SK-N-SH (cell line): ENCODE measurements at regions not wholly inside any gene's neighbourhood (a gene's known extent, or its start where the extent isn't known, plus 50 kb on each side); places are given as distances from the start of the nearest gene placed in this dataset.

Experiments used
- CTCF ChIA-PET: fragments of 300-600, 350-600 bp; formaldehyde crosslinking; extraction: SDS; loops from one replicate; lab custom pipeline; 2021; lab: Yijun Ruan, JAX
- POLR2A ChIA-PET: fragments of 350-600 bp; sonication (Branson Sonifier 250); formaldehyde crosslinking; extraction: SDS; loops from one replicate; lab custom pipeline; 2020; ENCODE audit warnings: antibody characterized with exemption, inconsistent platforms; lab: Yijun Ruan, JAX
- DNase-seq: peaks from one replicate; pipeline ENCODE4 v3.0.0; 2012
- H2AFZ ChIP-seq: fragments of 200-600 bp; sonication (generic); 2 replicates; pipeline ENCODE4 v1.8.1; 2016; ENCODE audit warnings: antibody characterized with exemption, mild to moderate bottlenecking, low read depth
- H3F3A ChIP-seq: fragments of 200-600 bp; sonication (generic); replicated peaks from 2 replicates; pipeline ENCODE3; 2016; ENCODE audit warnings: antibody characterized with exemption, mild to moderate bottlenecking; ENCODE audit not compliant: insufficient read depth
- H3K27ac ChIP-seq, 2 experiments: fragments of 200-500 bp in 1 of 2; fragments of 200-600 bp in 1 of 2; sonication (Bioruptor generic) in 1 of 2; sonication (generic), shearing (Covaris generic) in 1 of 2; 2 replicates each; pipeline versions ENCODE4 v1.5.1 to v1.6.1; 2014 to 2016; ENCODE audit warnings: low read depth in 2 of 2, inconsistent platforms in 1 of 2, low read length in 1 of 2, mild to moderate bottlenecking in 1 of 2, mixed read lengths in 1 of 2
- H3K27me3 ChIP-seq: fragments of 200-600 bp; sonication (generic), shearing (Covaris generic); 2 replicates; pipeline ENCODE4 v1.6.1; 2016; ENCODE audit warnings: mixed run types; ENCODE audit not compliant: insufficient read depth
- H3K36me3 ChIP-seq, 2 experiments: fragments of 200-500 bp in 1 of 2; fragments of 200-600 bp in 1 of 2; sonication (Bioruptor generic) in 1 of 2; sonication (generic) in 1 of 2; replicated peaks in 1 of 2; 2 replicates each; pipeline versions ENCODE3 to v1.5.1; 2014 to 2016; ENCODE audit warnings: low read length in 1 of 2, mild to moderate bottlenecking in 1 of 2; ENCODE audit not compliant: insufficient read depth in 2 of 2, control insufficient read depth in 1 of 2
- H3K4me1 ChIP-seq, 2 experiments: fragments of 200-500 bp in 1 of 2; fragments of 200-600 bp in 1 of 2; sonication (Bioruptor generic) in 1 of 2; sonication (generic), shearing (Covaris generic) in 1 of 2; 2 replicates each; pipeline versions ENCODE4 v1.5.1 to v1.6.1; 2014 to 2016; ENCODE audit warnings: low read depth in 1 of 2, low read length in 1 of 2, mixed run types in 1 of 2; ENCODE audit not compliant: insufficient read depth in 2 of 2, control insufficient read depth in 1 of 2
- H3K4me2 ChIP-seq: fragments of 200-600 bp; sonication (generic), shearing (Covaris generic); 2 replicates; pipeline ENCODE4 v1.6.1; 2017; ENCODE audit warnings: mixed run types
- H3K4me3 ChIP-seq, 2 experiments: fragments of 200-500 bp in 1 of 2; fragments of 200-600 bp in 1 of 2; sonication (Bioruptor generic) in 1 of 2; sonication (generic), shearing (Covaris generic) in 1 of 2; 2 replicates each; pipeline versions ENCODE4 v1.5.1 to v1.8.1; 2014 to 2016; ENCODE audit warnings: low read depth in 2 of 2, inconsistent platforms in 1 of 2, low read length in 1 of 2, mild to moderate bottlenecking in 1 of 2, mixed read lengths in 1 of 2, moderate library complexity in 1 of 2
- H3K79me2 ChIP-seq: fragments of 200-600 bp; sonication (generic); 2 replicates; pipeline ENCODE4 v1.8.1; 2017; ENCODE audit warnings: mild to moderate bottlenecking; ENCODE audit not compliant: insufficient read depth
- H3K9ac ChIP-seq: fragments of 200-600 bp; sonication (generic); 2 replicates; pipeline ENCODE4 v1.6.1; 2017; ENCODE audit warnings: mixed run types
- H3K9me2 ChIP-seq: fragments of 200-600 bp; sonication (generic); 2 replicates; pipeline ENCODE4 v1.6.1; 2017; ENCODE audit warnings: mixed run types
- H3K9me3 ChIP-seq: fragments of 200-600 bp; sonication (generic); 2 replicates; pipeline ENCODE4 v1.6.1; 2017; ENCODE audit warnings: mixed run types, mild to moderate bottlenecking, moderate library complexity
- H4K20me1 ChIP-seq: fragments of 200-600 bp; sonication (generic); 2 replicates; pipeline ENCODE4 v1.6.1; 2017; ENCODE audit warnings: mild to moderate bottlenecking, mixed run types; ENCODE audit not compliant: insufficient read depth
- CHD2 ChIP-seq: fragments of 150-350 bp; IDR thresholded peaks from 2 replicates; pipeline ENCODE4 v1.6.1; 2018; ENCODE audit warnings: low read length; ENCODE audit not compliant: partially characterized antibody
- EZH2phosphoT487 ChIP-seq: fragments of 200-600 bp; sonication (generic); IDR thresholded peaks from 2 replicates; pipeline ENCODE4 v1.6.1; 2017; ENCODE audit warnings: low read depth, mixed run types, mild to moderate bottlenecking, antibody characterized with exemption, moderate library complexity, borderline replicate concordance
- GABPA ChIP-seq: IDR thresholded peaks from 2 replicates; pipeline ENCODE4 v1.4.0; 2012; ENCODE audit warnings: low read depth, mild to moderate bottlenecking
- GATA2 ChIP-seq: sonication (generic); formaldehyde crosslinking; IDR thresholded peaks from 2 replicates; pipeline ENCODE4 v1.5.0; 2020; ENCODE audit warnings: mild to moderate bottlenecking, missing genetic modification reagents
- MXI1 ChIP-seq: IDR thresholded peaks from 2 replicates; pipeline ENCODE4 v1.6.1; 2012; ENCODE audit warnings: mild to moderate bottlenecking, low read depth, low read length, improper control_type of control experiment
- NFIC ChIP-seq: IDR thresholded peaks from 2 replicates; pipeline ENCODE4 v1.4.0; 2012; ENCODE audit warnings: borderline replicate concordance
- SMC3 ChIP-seq: IDR thresholded peaks from 2 replicates; pipeline ENCODE4 v1.6.1; 2012; ENCODE audit warnings: low read depth, low read length, improper control_type of control experiment
- TAF1 ChIP-seq: IDR thresholded peaks from 2 replicates; pipeline ENCODE4 v1.6.1; 2012; ENCODE audit warnings: low read depth, mild to moderate bottlenecking, low read length, moderate library complexity, borderline replicate concordance
- TCF12 ChIP-seq: IDR thresholded peaks from 2 replicates; pipeline ENCODE4 v1.4.0; 2012
- YY1 ChIP-seq: IDR thresholded peaks from 2 replicates; pipeline ENCODE4 v1.4.0; 2012; ENCODE audit warnings: low read depth, mild to moderate bottlenecking
- WGBS: methylation state at CpG from one replicate; pipeline ENCODE4 v1.1.6; 2017; ENCODE audit warnings: low lambda C conversion rate; 5-methylcytosine and 5-hydroxymethylcytosine counted together
- TF ChIP-seq, protein P1 (sequence below): IDR thresholded peaks from 2 replicates; pipeline ENCODE4 v1.4.0; 2012; ENCODE audit warnings: low read depth
- TF ChIP-seq, protein P2 (sequence below): fragments of 150-350 bp; IDR thresholded peaks from 2 replicates; pipeline ENCODE4 v1.6.1; 2017; ENCODE audit warnings: antibody characterized with exemption, low read length, low read depth, borderline replicate concordance
- TF ChIP-seq, protein P3 (sequence below): IDR thresholded peaks from 2 replicates; pipeline ENCODE4; 2012
- TF ChIP-seq, protein P4 (sequence below): IDR thresholded peaks from 2 replicates; pipeline ENCODE4 v1.6.1; 2012; ENCODE audit warnings: mild to moderate bottlenecking, low read depth, low read length, moderate library complexity

DNA sequence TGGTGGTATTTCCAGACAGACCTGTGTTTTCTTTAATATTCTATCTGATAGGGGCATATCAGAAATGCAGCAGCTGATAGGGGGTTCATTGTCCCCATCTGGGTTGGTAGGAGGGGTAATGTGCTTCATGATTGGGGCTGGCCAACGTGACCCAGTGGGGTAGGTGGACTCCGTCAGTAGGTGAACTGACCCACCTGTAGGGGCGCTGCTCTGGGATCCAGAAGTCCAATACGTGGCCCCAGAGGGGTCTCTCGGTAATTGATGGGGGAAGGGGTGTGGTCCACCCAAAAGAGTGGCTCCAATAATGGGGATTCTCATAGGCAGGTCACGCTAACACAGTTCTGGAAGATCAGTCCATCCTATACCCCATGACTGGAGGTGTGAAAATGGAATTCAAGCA is 112.0 kb downstream of the PRLHR start:
- CTCF ChIA-PET: no interaction called here

DNA sequence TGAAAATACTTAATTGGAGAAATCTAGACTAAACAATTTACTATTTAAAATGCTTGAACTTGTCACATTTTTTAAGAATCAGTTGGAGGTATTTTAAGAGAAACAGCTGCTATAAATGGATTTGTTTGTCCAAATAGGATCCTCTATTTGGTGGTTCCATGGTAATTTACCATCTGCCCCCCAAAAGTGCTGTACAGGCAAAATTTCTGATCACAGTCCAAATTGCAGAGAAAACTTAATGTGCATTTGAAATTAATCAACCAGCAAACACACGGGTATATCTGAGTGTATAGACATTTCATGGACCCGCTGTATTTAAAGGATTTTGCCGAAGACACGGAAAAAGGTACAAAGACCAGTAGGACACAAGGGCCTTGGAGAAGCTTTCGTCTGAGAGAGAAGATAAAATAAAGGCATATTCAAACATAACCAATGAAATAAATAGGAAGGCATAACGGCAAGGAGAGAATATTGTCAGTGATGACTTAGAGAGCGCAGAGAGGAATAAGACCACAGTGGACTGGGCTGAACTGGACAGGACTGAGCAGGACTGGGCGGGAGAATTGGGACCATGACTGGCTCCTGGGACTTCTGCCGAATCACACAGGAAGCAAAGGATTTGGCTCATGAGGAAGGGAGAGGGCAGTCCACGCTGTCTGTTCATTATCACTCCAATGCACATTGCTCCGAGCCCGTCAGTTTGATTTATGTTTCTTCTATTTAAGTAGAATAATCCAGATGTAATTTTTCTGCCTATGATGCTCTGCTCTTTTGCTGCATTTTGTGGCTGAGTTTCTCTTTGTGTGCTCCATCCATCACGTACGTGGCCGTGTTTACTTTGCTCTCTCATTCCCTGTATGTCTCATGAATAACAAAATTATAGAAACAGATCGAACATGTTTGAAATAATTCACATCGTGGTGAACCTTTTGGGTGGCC is 112.8 kb downstream of the PRLHR start:
- 32% methylated on average over 17 of the region's 17 CpGs for WGBS
- H3K4me2 ChIP-seq: no peak overlapping the region
- H2AFZ ChIP-seq: no peak overlapping the region
- no peaks in the 10 kb centered on the region for H3K27me3 ChIP-seq
- TF ChIP-seq, protein P1, sequence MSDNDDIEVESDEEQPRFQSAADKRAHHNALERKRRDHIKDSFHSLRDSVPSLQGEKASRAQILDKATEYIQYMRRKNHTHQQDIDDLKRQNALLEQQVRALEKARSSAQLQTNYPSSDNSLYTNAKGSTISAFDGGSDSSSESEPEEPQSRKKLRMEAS: no peak
- TF ChIP-seq SMC3: no peak
- ChIA-PET CTCF (interaction anchor here (0.9 kb wide), 1 partner anchor 23 kb away, joined by 3 read pairs; no protein-coding TSS in a partner anchor), POLR2A (no interaction called here)
- H3F3A ChIP-seq: no peaks in the 10 kb centered on the region
- no peaks in the 10 kb centered on the region for H3K4me1 ChIP-seq
- H3K4me3 ChIP-seq: no peak overlapping the region
- H3K36me3 ChIP-seq: no peaks in the 10 kb centered on the region
- DNase-seq: no peak
- H3K9me2 ChIP-seq: no peaks in the 10 kb centered on the region
- no peaks in the 10 kb centered on the region for H3K9me3 ChIP-seq
- H3K9ac ChIP-seq: no peak overlapping the region
- no peaks in the 10 kb centered on the region for H3K79me2 ChIP-seq
- H3K27ac ChIP-seq: no peak overlapping the region
- H4K20me1 ChIP-seq: no peaks in the 10 kb centered on the region

More for the DNA sequence above, 112.0 kb downstream of the PRLHR start:
- TF ChIP-seq MXI1 (no peak), TCF12 (no peak), CHD2 (no peak), TAF1 (no peak), GABPA (no peak)
- TF ChIP-seq, protein P2, sequence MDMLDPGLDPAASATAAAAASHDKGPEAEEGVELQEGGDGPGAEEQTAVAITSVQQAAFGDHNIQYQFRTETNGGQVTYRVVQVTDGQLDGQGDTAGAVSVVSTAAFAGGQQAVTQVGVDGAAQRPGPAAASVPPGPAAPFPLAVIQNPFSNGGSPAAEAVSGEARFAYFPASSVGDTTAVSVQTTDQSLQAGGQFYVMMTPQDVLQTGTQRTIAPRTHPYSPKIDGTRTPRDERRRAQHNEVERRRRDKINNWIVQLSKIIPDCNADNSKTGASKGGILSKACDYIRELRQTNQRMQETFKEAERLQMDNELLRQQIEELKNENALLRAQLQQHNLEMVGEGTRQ: no peak
- Histone ChIP-seq H3K27ac (no peak overlapping the region), H4K20me1 (no peaks in the 10 kb centered on the region), H3K9me2 (no peaks in the 10 kb centered on the region), H2AFZ (no peak overlapping the region), H3K79me2 (no peaks in the 10 kb centered on the region), H3F3A (no peaks in the 10 kb centered on the region), H3K4me3 (no peak overlapping the region), H3K4me2 (no peak overlapping the region), H3K27me3 (no peaks in the 10 kb centered on the region), H3K4me1 (no peaks in the 10 kb centered on the region), H3K9me3 (no peaks in the 10 kb centered on the region), H3K36me3 (no peaks in the 10 kb centered on the region), H3K9ac (no peak overlapping the region)
- no peak for DNase-seq
- 31% methylated on average over 6 of the region's 6 CpGs for WGBS
- POLR2A ChIA-PET: no interaction called here

DNA sequence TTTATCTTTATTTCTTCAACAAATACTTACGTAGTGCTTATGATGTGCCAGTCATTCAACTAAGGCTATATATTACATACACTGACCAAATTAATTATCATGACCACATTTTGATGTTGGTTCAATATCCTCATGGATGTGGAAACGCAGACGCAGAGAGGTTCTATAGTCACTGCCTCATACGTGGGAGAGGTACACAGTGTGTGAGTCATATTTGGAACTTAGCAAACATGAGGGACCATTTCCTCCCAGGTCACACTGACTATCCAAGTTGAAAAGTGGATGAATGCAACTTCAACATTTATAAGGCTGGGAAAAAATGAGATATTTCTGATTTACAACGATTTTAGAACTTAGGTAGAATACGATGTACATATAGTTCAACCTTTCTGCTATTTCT is 113.6 kb downstream of the PRLHR start:
- Histone ChIP-seq H3K36me3 (no peaks in the 10 kb centered on the region), H3K4me3 (no peak overlapping the region), H3K4me1 (no peaks in the 10 kb centered on the region), H3K27me3 (no peaks in the 10 kb centered on the region), H4K20me1 (no peaks in the 10 kb centered on the region), H3K9ac (no peak overlapping the region), H3K4me2 (no peak overlapping the region), H3K27ac (no peak overlapping the region), H3K9me3 (no peaks in the 10 kb centered on the region), H3K9me2 (no peaks in the 10 kb centered on the region), H3K79me2 (no peaks in the 10 kb centered on the region), H2AFZ (no peak overlapping the region), H3F3A (no peaks in the 10 kb centered on the region)
- no peak for DNase-seq
- ChIA-PET POLR2A (no interaction called here), CTCF (interaction anchor here (0.9 kb wide), 1 partner anchor 22 kb away, joined by 3 read pairs; no protein-coding TSS in a partner anchor)
- 40% methylated on average over 6 of the region's 6 CpGs for WGBS
- TF ChIP-seq GABPA (no peak), YY1 (no peak), NFIC (no peak), EZH2phosphoT487 (no peak), GATA2 (CRISPR knock-in tag) (no peak)
- TF ChIP-seq, protein P3, sequence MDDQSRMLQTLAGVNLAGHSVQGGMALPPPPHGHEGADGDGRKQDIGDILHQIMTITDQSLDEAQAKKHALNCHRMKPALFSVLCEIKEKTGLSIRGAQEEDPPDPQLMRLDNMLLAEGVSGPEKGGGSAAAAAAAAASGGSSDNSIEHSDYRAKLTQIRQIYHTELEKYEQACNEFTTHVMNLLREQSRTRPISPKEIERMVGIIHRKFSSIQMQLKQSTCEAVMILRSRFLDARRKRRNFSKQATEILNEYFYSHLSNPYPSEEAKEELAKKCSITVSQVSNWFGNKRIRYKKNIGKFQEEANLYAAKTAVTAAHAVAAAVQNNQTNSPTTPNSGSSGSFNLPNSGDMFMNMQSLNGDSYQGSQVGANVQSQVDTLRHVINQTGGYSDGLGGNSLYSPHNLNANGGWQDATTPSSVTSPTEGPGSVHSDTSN: no peak
- TF ChIP-seq, protein P4, sequence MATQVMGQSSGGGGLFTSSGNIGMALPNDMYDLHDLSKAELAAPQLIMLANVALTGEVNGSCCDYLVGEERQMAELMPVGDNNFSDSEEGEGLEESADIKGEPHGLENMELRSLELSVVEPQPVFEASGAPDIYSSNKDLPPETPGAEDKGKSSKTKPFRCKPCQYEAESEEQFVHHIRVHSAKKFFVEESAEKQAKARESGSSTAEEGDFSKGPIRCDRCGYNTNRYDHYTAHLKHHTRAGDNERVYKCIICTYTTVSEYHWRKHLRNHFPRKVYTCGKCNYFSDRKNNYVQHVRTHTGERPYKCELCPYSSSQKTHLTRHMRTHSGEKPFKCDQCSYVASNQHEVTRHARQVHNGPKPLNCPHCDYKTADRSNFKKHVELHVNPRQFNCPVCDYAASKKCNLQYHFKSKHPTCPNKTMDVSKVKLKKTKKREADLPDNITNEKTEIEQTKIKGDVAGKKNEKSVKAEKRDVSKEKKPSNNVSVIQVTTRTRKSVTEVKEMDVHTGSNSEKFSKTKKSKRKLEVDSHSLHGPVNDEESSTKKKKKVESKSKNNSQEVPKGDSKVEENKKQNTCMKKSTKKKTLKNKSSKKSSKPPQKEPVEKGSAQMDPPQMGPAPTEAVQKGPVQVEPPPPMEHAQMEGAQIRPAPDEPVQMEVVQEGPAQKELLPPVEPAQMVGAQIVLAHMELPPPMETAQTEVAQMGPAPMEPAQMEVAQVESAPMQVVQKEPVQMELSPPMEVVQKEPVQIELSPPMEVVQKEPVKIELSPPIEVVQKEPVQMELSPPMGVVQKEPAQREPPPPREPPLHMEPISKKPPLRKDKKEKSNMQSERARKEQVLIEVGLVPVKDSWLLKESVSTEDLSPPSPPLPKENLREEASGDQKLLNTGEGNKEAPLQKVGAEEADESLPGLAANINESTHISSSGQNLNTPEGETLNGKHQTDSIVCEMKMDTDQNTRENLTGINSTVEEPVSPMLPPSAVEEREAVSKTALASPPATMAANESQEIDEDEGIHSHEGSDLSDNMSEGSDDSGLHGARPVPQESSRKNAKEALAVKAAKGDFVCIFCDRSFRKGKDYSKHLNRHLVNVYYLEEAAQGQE: no peak
